Right lobe of liver (tissue), 6 donors: ENCODE measurements at regions not wholly inside any gene's neighbourhood (a gene's known extent, or its start where the extent isn't known, plus 50 kb on each side); places are given as distances from the start of the nearest gene placed in this dataset.
"Not testable (repeated sequence)": the region's sequence is repeated elsewhere in the genome, so short reads cannot be mapped to it uniquely, and the experiment has no call there.

Experiments used
- ATAC-seq, 4 donors: fragments of 200-7000 bp; cut with Tn5 transposase; one replicate each; pipeline ENCODE4 v1.9.1; 2020; ENCODE audit warnings: mild to moderate bottlenecking in 4 of 4, moderate library complexity in 4 of 4
- DNase-seq, 3 donors: peaks; one replicate each; pipeline ENCODE4 v3.0.0-alpha.2; 2020
- H3K27ac ChIP-seq, 3 donors: fragments of 200-600 bp; one replicate each; pipeline ENCODE4 v1.8.0; 2022
- H3K27me3 ChIP-seq, 2 donors: fragments of 200-600 bp; one replicate each; pipeline ENCODE4 v1.8.0; 2022
- H3K36me3 ChIP-seq, 4 donors: fragments of 200-600 bp; sonication (generic) in 1 of 4; one replicate each; pipeline versions ENCODE4 v1.5.1 to v1.8.0; 2017 to 2022; ENCODE audit warnings: control low read depth in 1 of 4
- H3K4me1 ChIP-seq, 4 donors: fragments of 200-600 bp; sonication (generic) in 1 of 4; one replicate each; pipeline versions ENCODE4 v1.5.1 to v1.8.0; 2017 to 2022; ENCODE audit warnings: control low read depth in 1 of 4
- H3K4me3 ChIP-seq, 3 donors: fragments of 200-600 bp; one replicate each; pipeline ENCODE4 v1.8.0; 2022
- H3K9me3 ChIP-seq, 4 donors: fragments of 200-600 bp; sonication (generic) in 1 of 4; one replicate each; pipeline versions ENCODE4 v1.5.1 to v1.8.0; 2017 to 2022; ENCODE audit warnings: control low read depth in 1 of 4
- POLR2A ChIP-seq: fragments of 450-650 bp; IDR thresholded peaks from one replicate; pipeline ENCODE4 v1.6.1; 2017; ENCODE audit warnings: antibody characterized with exemption, mild to moderate bottlenecking
- WGBS: methylation state at CpG from one replicate; pipeline ENCODE4 v1.1.6; 2018; ENCODE audit warnings: low coverage, low lambda C conversion rate; ENCODE audit not compliant: insufficient coverage; ENCODE audit errors: missing lambda C conversion rate; 5-methylcytosine and 5-hydroxymethylcytosine counted together
- intact Hi-C, 2 donors: fragments of 100-400 bp; cut with DNase I; formaldehyde crosslinking; loops; one replicate each; pipeline versions ENCODE4 v1.11.2 to v1.14.1; 2022
- TF ChIP-seq, protein P1 (sequence below), 4 donors: fragments of 200-600 bp in 3 of 4; fragments of 450-650 bp in 1 of 4; IDR thresholded peaks; one replicate each; pipeline versions ENCODE4 v1.5.1 to v1.8.0; 2016 to 2022; ENCODE audit warnings: antibody characterized with exemption in 4 of 4, mild to moderate bottlenecking in 2 of 4
- donor health status: DM: no; HTN: yes; CAD: no.
- donor health status: DM: no; HTN: no; CAD: no.
- donor health status: DM: no; HTN: no; CAD: no.
- donor health status: DM: no; HTN: yes; CAD: no.
- donor health status: DM: no; HTN: yes; CAD: no.

DNA sequence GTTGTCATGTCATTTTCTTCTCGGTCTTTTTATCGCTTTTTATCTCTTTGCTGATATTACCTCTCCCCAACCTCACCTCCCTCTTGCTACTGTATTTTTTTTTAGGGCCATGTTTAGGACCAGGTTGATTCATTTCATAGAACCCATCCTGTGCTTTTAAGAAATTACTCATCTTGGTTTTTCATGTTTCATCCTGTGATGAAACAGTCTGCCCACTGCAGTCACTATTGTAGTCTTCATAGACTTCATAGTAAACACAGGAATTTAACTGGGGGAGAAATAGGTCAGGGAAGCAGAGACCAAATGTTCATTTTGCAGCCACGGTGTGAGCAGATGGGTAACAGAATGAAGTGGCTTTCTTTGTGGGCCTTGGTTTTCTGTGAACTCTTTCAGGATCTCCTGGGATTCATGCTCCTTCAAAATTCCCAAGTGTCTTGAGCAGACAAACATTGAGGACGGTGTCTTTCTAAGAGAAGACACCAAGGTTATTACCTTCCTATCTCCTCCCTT, 161.8 kb downstream of the NAA11 start:
- Histone ChIP-seq H3K4me3 (no peak overlapping the region), H3K27ac (no peak overlapping the region), H3K4me1 (no peaks in the 10 kb centered on the region), H3K9me3 (no peaks in the 10 kb centered on the region), H3K27me3 (no peaks in the 10 kb centered on the region), H3K36me3 (no peaks in the 10 kb centered on the region)
- ATAC-seq (no peak), DNase-seq (no peak)
- intact Hi-C loops: no loop called here
- TF ChIP-seq POLR2A: no peak
- TF ChIP-seq, protein P1, sequence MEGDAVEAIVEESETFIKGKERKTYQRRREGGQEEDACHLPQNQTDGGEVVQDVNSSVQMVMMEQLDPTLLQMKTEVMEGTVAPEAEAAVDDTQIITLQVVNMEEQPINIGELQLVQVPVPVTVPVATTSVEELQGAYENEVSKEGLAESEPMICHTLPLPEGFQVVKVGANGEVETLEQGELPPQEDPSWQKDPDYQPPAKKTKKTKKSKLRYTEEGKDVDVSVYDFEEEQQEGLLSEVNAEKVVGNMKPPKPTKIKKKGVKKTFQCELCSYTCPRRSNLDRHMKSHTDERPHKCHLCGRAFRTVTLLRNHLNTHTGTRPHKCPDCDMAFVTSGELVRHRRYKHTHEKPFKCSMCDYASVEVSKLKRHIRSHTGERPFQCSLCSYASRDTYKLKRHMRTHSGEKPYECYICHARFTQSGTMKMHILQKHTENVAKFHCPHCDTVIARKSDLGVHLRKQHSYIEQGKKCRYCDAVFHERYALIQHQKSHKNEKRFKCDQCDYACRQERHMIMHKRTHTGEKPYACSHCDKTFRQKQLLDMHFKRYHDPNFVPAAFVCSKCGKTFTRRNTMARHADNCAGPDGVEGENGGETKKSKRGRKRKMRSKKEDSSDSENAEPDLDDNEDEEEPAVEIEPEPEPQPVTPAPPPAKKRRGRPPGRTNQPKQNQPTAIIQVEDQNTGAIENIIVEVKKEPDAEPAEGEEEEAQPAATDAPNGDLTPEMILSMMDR (IDR thresholded peaks at IDR 0.05): no peak
- 42% methylated on average over 4 of the region's 4 CpGs for WGBS

DNA sequence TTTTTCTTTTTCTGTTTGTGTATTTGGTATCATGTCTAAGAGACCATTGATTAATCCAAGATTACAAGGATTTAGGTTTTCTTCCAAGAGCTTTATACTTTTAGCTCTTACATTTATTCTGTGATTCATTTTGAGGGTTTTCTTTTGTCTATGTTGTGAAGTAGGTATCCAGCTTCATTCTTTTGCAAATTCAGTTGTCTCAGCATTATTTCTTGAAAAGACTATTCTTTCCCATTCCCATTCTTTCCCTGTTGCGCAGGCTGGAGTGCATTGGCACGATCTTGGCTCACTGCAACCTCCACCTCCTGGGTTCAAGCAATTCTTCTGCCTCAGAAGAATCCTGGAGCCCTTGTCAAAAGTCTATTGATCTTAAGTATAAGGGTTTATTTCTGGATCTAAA, 164.9 kb downstream of the NAA11 start:
- Histone ChIP-seq H3K9me3 (no peaks in the 10 kb centered on the region), H3K27ac (no peak overlapping the region), H3K36me3 (no peaks in the 10 kb centered on the region), H3K4me1 (no peaks in the 10 kb centered on the region), H3K4me3 (no peak overlapping the region), H3K27me3 (no peaks in the 10 kb centered on the region)
- intact Hi-C loops: no loop called here
- WGBS: 63% methylated on average over 2 of the region's 2 CpGs
- TF ChIP-seq, protein P1 (IDR thresholded peaks at IDR 0.05): no peak
- TF ChIP-seq POLR2A: no peak
- ATAC-seq: no peak
- no peak for DNase-seq

DNA sequence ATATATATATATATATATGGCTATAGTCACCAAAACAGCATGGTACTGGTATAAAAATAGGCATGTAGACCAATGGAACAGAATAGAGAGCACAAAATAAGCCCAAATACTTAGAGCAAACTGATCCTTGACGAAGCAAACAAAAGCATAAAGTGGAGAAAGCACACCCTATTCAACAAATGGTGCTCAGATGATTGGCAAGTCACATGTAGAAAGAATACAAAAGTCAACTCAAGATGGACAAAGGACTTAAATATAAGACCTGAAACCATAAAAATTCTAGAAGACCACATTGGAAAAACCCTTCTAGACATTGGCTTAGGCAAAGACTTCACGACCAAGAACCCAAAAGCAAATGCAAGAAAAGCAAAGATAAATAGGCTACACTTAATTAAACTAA, 167.2 kb downstream of the NAA11 start:
- 33% methylated on average over 2 of the region's 2 CpGs for WGBS
- H3K9me3 ChIP-seq, H3K27ac ChIP-seq, H3K4me1 ChIP-seq, H3K27me3 ChIP-seq, intact Hi-C loops, ATAC-seq, H3K36me3 ChIP-seq, H3K4me3 ChIP-seq, DNase-seq: not testable (repeated sequence)

DNA sequence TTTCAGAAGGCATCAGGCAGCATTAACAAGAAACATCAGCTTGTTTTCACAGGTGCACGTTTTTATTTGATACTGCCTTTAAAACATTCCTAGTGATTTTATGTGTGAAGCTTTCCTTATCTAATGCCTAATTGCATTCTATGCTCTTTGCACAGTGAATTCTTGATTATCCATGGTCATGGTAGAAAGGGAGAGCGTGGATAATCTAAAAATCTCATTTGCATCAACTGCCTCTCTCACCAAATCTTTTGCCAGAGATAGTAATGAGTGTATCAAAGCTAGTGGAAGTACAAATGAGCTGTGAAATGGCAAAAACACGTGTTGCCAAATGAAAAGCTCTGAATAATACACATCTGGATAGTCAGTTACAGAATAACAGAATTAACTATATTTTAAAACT, 170.5 kb downstream of the NAA11 start:
- Histone ChIP-seq H3K9me3 (no peaks in the 10 kb centered on the region), H3K4me3 (no peak overlapping the region), H3K27me3 (no peaks in the 10 kb centered on the region), H3K27ac (no peak overlapping the region), H3K36me3 (no peaks in the 10 kb centered on the region), H3K4me1 (no peaks in the 10 kb centered on the region)
- TF ChIP-seq, protein P1 (IDR thresholded peaks at IDR 0.05): no peak
- no peak for TF ChIP-seq POLR2A
- ATAC-seq: no peak
- intact Hi-C loops: no loop called here
- WGBS: 39% methylated on average over 3 of the region's 3 CpGs
- no peak for DNase-seq

DNA sequence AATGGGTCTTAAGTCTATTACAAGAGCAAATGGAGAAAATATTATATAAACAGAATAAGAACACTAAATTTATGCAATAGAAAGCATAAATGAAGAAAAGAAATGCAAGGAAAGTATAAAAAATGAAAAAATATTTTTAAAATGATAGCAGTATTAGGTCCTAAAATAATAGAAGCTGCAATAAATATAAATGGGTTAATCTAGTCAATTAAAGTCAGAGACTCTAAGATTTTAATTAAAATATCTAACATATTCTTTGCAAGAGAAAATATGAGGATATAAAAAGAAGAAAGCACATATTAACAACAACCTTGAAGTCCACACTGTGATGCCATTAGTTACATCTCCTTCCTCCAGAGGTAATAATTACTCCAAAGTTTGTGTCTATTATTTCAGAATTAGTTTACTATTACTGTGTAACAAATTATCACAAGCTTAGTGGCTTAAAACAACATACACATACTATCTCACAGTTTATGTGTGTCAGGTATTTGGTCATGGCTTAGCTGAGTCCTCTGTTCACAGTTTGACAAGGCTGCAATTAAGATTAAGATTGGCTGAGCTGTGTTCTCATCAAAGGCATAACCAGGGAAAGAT, 174.9 kb downstream of the NAA11 start:
- Histone ChIP-seq H3K4me1 (no peaks in the 10 kb centered on the region), H3K27ac (no peak overlapping the region), H3K27me3 (no peaks in the 10 kb centered on the region), H3K9me3 (no peaks in the 10 kb centered on the region), H3K36me3 (no peaks in the 10 kb centered on the region), H3K4me3 (no peak overlapping the region)
- TF ChIP-seq, protein P1 (IDR thresholded peaks at IDR 0.05): no peak
- no peak for TF ChIP-seq POLR2A
- intact Hi-C loops: no loop called here
- no peak for DNase-seq
- no peak for ATAC-seq
